ENCODE measurements at regions not wholly inside any gene's neighbourhood (a gene's known extent, or its start where the extent isn't known, plus 50 kb on each side); places are given as distances from the start of the nearest gene placed in this dataset.

- ATAC-seq (ENCODE audit: poor library complexity) (no peak), DNase-seq (no peak)
- H3K27ac ChIP-seq (ENCODE audit: low read depth in 1 of 2, low read length in 2 of 2), result no peak overlapping the region
- no peaks in the 10 kb centered on the region for H3K9me3 Mint-ChIP-seq
- no peak overlapping the region for H3K4me3 Mint-ChIP-seq
- H3K36me3 ChIP-seq (ENCODE audit: insufficient read depth, low read length), result no peaks in the 10 kb centered on the region
- CTCF ChIA-PET, result no interaction called here
- no peak overlapping the region for H3K27ac Mint-ChIP-seq
- H3K4me1 Mint-ChIP-seq (ENCODE audit: low read depth), result no peaks in the 10 kb centered on the region
- TF ChIP-seq CTCF (IDR thresholded peaks at IDR 0.05), result no peak
- H3K4me3 ChIP-seq (ENCODE audit: low read length), result no peak overlapping the region
- H3K9me3 ChIP-seq (ENCODE audit: control insufficient read depth in 1 of 2, insufficient read depth in 1 of 2, low read length in 2 of 2), result no peaks in the 10 kb centered on the region
- H3K27me3 Mint-ChIP-seq, result peaks cover 22% of the 10 kb centered on the region
- POLR2A ChIA-PET, result no interaction called here
- peaks cover 9 to 10% of the 10 kb centered on the region in 2 experiments for H3K27me3 ChIP-seq (ENCODE audit: control insufficient read depth in 1 of 2, insufficient read depth in 2 of 2, low read length in 2 of 2)
- no peaks in the 10 kb centered on the region for H3K36me3 Mint-ChIP-seq (ENCODE audit: low read depth)
- no peaks in the 10 kb centered on the region for H3K4me1 ChIP-seq (ENCODE audit: insufficient read depth, low read length)
- intact Hi-C loops (cut with DNase I, micrococcal nuclease), result no loop called here
These were observed 103.0 kb downstream of the APOB start for GRCh38 chr2:20940856-20941255.

- Histone ChIP-seq H3K36me3 (ENCODE audit: insufficient read depth, low read length) (no peaks in the 10 kb centered on the region), H3K4me1 (ENCODE audit: insufficient read depth, low read length) (no peaks in the 10 kb centered on the region), H3K4me3 (ENCODE audit: low read length) (no peak overlapping the region), H3K9me3 (ENCODE audit: control insufficient read depth in 1 of 2, insufficient read depth in 1 of 2, low read length in 2 of 2) (no peaks in the 10 kb centered on the region), H3K27ac (ENCODE audit: low read depth in 1 of 2, low read length in 2 of 2) (no peak overlapping the region), H3K27me3 (ENCODE audit: control insufficient read depth in 1 of 2, insufficient read depth in 2 of 2, low read length in 2 of 2) (peaks cover 9 to 10% of the 10 kb centered on the region in 2 experiments)
- H3K36me3 Mint-ChIP-seq (ENCODE audit: low read depth), result no peaks in the 10 kb centered on the region
- no peak for TF ChIP-seq CTCF (IDR thresholded peaks at IDR 0.05)
- CTCF ChIA-PET, result no interaction called here
- H3K27ac Mint-ChIP-seq, result no peak overlapping the region
- H3K27me3 Mint-ChIP-seq, result peaks cover 22% of the 10 kb centered on the region
- intact Hi-C loops (cut with DNase I, micrococcal nuclease), result no loop called here
- ATAC-seq (ENCODE audit: poor library complexity) (no peak), DNase-seq (no peak)
- POLR2A ChIA-PET, result no interaction called here
- no peaks in the 10 kb centered on the region for H3K9me3 Mint-ChIP-seq
- no peaks in the 10 kb centered on the region for H3K4me1 Mint-ChIP-seq (ENCODE audit: low read depth)
- H3K4me3 Mint-ChIP-seq, result no peak overlapping the region
These were observed 103.7 kb downstream of the APOB start for GRCh38 chr2:20939931-20940795.

GRCh38 chr2:20937353-20937752 is 106.5 kb downstream of the APOB start:
- no peak overlapping the region for H3K27ac ChIP-seq (ENCODE audit: low read depth in 1 of 2, low read length in 2 of 2)
- no peaks in the 10 kb centered on the region for H3K36me3 ChIP-seq (ENCODE audit: insufficient read depth, low read length)
- Mint-ChIP-seq H3K4me3 (no peak overlapping the region), H3K9me3 (no peaks in the 10 kb centered on the region), H3K27me3 (peaks cover 29% of the 10 kb centered on the region), H3K27ac (no peak overlapping the region), H3K4me1 (ENCODE audit: low read depth) (no peaks in the 10 kb centered on the region), H3K36me3 (ENCODE audit: low read depth) (no peaks in the 10 kb centered on the region)
- H3K4me3 ChIP-seq (ENCODE audit: low read length), result no peak overlapping the region
- intact Hi-C loops (cut with DNase I, micrococcal nuclease), result no loop called here
- ATAC-seq (ENCODE audit: poor library complexity) (no peak), DNase-seq (no peak)
- H3K27me3 ChIP-seq (ENCODE audit: control insufficient read depth in 1 of 2, insufficient read depth in 2 of 2, low read length in 2 of 2), result peaks cover 9% of the 10 kb centered on the region in 2 experiments
- no peak for TF ChIP-seq CTCF (IDR thresholded peaks at IDR 0.05)
- ChIA-PET CTCF (no interaction called here), POLR2A (no interaction called here)
- no peaks in the 10 kb centered on the region for H3K4me1 ChIP-seq (ENCODE audit: insufficient read depth, low read length)
- H3K9me3 ChIP-seq (ENCODE audit: control insufficient read depth in 1 of 2, insufficient read depth in 1 of 2, low read length in 2 of 2), result no peaks in the 10 kb centered on the region

All from CD4-positive, alpha-beta T cell (primary cell).